Tibial artery (tissue), 4 donors: ENCODE measurements at regions not wholly inside any gene's neighbourhood (a gene's known extent, or its start where the extent isn't known, plus 50 kb on each side); places are given as distances from the start of the nearest gene placed in this dataset.

Experiments used
- DNase-seq, 2 donors: peaks; one replicate each; pipeline ENCODE4 v3.0.0-alpha.2; 2019
- H3K27ac ChIP-seq, 2 donors: fragments of 200-600 bp; sonication (generic) in 1 of 2; 1 replicate in 1 of 2; 2 replicates in 1 of 2; pipeline ENCODE4 v1.5.1; 2018 to 2019; ENCODE audit warnings: mild to moderate bottlenecking in 1 of 2
- H3K27me3 ChIP-seq, 2 donors: fragments of 200-600 bp; sonication (generic) in 1 of 2; one replicate each; pipeline versions ENCODE4 v1.5.1 to v1.6.0; 2016 to 2019
- H3K36me3 ChIP-seq, 3 donors: fragments of 200-600 bp; sonication (generic) in 2 of 3; one replicate each; pipeline ENCODE4 v1.5.1; 2016 to 2019; ENCODE audit warnings: mild to moderate bottlenecking in 2 of 3
- H3K4me1 ChIP-seq, 4 donors: fragments of 200-600 bp; sonication (generic) in 2 of 4; 1 replicate in 3 of 4; 2 replicates in 1 of 4; pipeline ENCODE4 v1.5.1; 2016 to 2019
- H3K4me3 ChIP-seq, 2 donors: fragments of 200-600 bp; sonication (generic) in 1 of 2; 1 replicate in 1 of 2; 2 replicates in 1 of 2; pipeline ENCODE4 v1.5.1; 2018 to 2019; ENCODE audit warnings: mild to moderate bottlenecking in 2 of 2
- H3K9me3 ChIP-seq, 3 donors: fragments of 200-600 bp; sonication (generic) in 1 of 3; one replicate each; pipeline ENCODE4 v1.5.1; 2016 to 2019
- intact Hi-C: fragments of 100-400 bp; cut with DNase I; formaldehyde crosslinking; loops from one replicate; pipeline ENCODE4 v1.15.0; 2023; ENCODE audit warnings: low total_unique reads
- TF ChIP-seq, protein P1 (sequence below), 2 experiments: fragments of 200-600 bp in 1 of 2; fragments of 450-650 bp in 1 of 2; IDR thresholded peaks; one replicate each; pipeline ENCODE4 v1.5.1; 2017 to 2019; ENCODE audit warnings: antibody characterized with exemption in 2 of 2, mild to moderate bottlenecking in 1 of 2, moderate library complexity in 1 of 2

GRCh38 chrX:39974270-39974669, 123.5 kb downstream of the BCOR start:
- no peak for DNase-seq

DNA sequence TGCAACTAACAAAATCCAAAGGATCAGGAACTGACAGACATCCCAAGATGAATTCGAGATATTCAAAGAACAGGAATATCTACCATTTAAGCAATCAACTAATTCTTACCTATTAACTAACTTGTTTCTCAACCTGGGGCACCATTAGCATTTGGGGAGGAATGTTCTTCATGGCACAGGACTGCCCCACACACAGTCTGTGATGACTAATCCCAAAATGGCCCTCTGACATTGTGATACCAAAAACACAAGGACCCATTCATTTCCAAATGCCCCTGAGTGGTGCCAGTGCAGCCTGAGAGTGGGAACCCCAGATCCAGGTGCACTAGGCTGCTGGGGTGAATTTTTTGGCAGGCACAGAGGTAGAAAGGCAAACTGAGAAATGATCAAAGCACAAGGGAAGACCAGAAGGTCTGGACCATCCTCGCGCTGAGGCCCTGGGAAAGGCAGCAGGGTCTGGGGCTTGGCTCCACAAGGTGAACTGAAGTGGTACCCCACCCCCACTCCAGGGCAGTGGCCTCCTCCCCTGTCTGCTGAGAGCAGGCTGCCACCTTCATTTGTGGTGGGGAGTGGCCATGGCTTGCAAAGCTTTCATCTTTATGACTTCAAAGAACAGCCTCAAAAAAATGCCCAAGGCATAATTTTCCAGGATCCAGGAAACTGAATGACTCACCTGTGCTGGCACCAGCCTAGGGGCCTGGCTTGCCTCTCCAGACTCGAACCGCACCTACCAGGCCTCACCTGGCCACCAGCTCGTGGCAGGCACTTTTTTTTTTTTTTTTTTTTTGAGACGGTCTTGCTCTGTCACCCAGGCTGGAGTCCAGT, 122.4 kb downstream of the BCOR start:
- intact Hi-C loops, result no loop called here

More at GRCh38 chrX:39974270-39974669, 123.5 kb downstream of the BCOR start:
- peaks cover 0 to 15% (median 8%) of the 10 kb centered on the region in 3 donors for H3K9me3 ChIP-seq
- TF ChIP-seq, protein P1, sequence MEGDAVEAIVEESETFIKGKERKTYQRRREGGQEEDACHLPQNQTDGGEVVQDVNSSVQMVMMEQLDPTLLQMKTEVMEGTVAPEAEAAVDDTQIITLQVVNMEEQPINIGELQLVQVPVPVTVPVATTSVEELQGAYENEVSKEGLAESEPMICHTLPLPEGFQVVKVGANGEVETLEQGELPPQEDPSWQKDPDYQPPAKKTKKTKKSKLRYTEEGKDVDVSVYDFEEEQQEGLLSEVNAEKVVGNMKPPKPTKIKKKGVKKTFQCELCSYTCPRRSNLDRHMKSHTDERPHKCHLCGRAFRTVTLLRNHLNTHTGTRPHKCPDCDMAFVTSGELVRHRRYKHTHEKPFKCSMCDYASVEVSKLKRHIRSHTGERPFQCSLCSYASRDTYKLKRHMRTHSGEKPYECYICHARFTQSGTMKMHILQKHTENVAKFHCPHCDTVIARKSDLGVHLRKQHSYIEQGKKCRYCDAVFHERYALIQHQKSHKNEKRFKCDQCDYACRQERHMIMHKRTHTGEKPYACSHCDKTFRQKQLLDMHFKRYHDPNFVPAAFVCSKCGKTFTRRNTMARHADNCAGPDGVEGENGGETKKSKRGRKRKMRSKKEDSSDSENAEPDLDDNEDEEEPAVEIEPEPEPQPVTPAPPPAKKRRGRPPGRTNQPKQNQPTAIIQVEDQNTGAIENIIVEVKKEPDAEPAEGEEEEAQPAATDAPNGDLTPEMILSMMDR (IDR thresholded peaks at IDR 0.05), result no peak
- H3K4me3 ChIP-seq, result no peak overlapping the region
- no peak overlapping the region for H3K27ac ChIP-seq
- H3K27me3 ChIP-seq, result no peaks in the 10 kb centered on the region
- intact Hi-C loops, result no loop called here
- no peaks in the 10 kb centered on the region for H3K36me3 ChIP-seq
- H3K4me1 ChIP-seq, result no peaks in the 10 kb centered on the region

DNA sequence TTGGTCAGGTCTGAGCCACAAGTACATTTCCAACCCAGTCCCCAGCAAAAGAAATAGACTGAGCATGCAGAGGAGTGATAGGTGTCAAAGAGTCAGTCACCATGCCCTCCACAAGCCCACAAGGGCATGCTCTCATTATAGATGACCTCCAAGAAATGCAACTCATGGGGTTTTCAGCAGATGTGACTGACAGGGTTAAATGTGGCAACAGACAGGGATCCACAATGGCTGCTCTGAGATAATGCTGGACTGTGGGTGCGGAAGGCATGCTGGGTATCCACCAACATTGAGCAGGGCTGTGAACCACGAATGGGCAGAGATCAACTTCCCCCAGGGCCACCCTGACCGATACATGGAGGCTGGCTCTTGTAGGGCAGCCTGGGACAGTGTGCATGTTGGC, 115.8 kb downstream of the BCOR start:
- TF ChIP-seq, protein P1 (IDR thresholded peaks at IDR 0.05), result no peak
- DNase-seq, result no peak
- Histone ChIP-seq H3K27ac (no peak overlapping the region), H3K4me3 (no peak overlapping the region), H3K36me3 (no peaks in the 10 kb centered on the region), H3K9me3 (peaks cover 0 to 4% (median 0%) of the 10 kb centered on the region in 3 donors), H3K4me1 (no peaks in the 10 kb centered on the region), H3K27me3 (no peaks in the 10 kb centered on the region)
- intact Hi-C loops, result no loop called here

More for the DNA sequence above, 122.4 kb downstream of the BCOR start:
- Histone ChIP-seq H3K4me3 (no peak overlapping the region), H3K4me1 (no peaks in the 10 kb centered on the region), H3K27me3 (no peaks in the 10 kb centered on the region), H3K9me3 (peaks cover 0 to 15% (median 8%) of the 10 kb centered on the region in 3 donors), H3K36me3 (no peaks in the 10 kb centered on the region), H3K27ac (no peak overlapping the region)
- no peak for DNase-seq
- TF ChIP-seq, protein P1 (IDR thresholded peaks at IDR 0.05), result no peak

- Histone ChIP-seq H3K27me3 (no peaks in the 10 kb centered on the region), H3K4me3 (no peak overlapping the region), H3K4me1 (no peaks in the 10 kb centered on the region), H3K9me3 (peaks cover 0 to 4% (median 0%) of the 10 kb centered on the region in 3 donors), H3K36me3 (no peaks in the 10 kb centered on the region), H3K27ac (no peak overlapping the region)
- intact Hi-C loops, result no loop called here
- TF ChIP-seq, protein P1 (IDR thresholded peaks at IDR 0.05), result no peak
- no peak for DNase-seq
Observed at GRCh38 chrX:39982948-39983347, 114.8 kb downstream of the BCOR start.

DNA sequence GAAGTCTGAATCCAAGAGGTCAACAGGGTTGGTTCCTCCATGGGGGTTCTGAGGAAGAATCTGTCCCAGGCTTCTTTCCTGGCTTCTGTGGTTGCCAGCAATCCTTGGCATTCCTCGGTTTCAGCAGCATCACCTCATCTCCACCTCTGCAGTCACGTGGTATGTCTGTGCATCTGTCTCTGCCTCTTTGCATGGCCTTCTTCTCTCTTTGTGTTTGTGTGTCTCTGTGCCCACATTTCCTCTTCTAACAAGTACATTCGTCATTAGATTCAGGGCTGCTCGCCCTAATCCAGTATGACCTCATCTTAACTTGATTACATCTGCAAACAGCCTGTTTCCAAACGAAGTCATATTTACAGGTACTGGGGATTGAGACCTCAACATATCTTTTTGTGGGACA, 114.0 kb downstream of the BCOR start:
- TF ChIP-seq, protein P1 (IDR thresholded peaks at IDR 0.05), result no peak
- no peaks in the 10 kb centered on the region for H3K4me1 ChIP-seq
- H3K36me3 ChIP-seq, result no peaks in the 10 kb centered on the region
- intact Hi-C loops, result no loop called here
- no peak overlapping the region for H3K27ac ChIP-seq
- H3K4me3 ChIP-seq, result no peak overlapping the region
- H3K9me3 ChIP-seq, result peaks cover 0 to 4% (median 0%) of the 10 kb centered on the region in 3 donors
- no peaks in the 10 kb centered on the region for H3K27me3 ChIP-seq
- no peak for DNase-seq
